Neural progenitor cell (in vitro differentiated cells): ENCODE measurements at regions not wholly inside any gene's neighbourhood (a gene's known extent, or its start where the extent isn't known, plus 50 kb on each side); places are given as distances from the start of the nearest gene placed in this dataset.

ENCODE experiments used
- DNase-seq: peaks from one replicate; pipeline ENCODE4 v3.0.0-alpha.2; 2016; ENCODE audit warnings: low spot score
- H2AFZ ChIP-seq: fragments of 200-600 bp; sonication (generic); replicated peaks from 2 replicates; pipeline ENCODE4 v1.6.1; 2016; ENCODE audit warnings: antibody characterized with exemption
- H3F3A ChIP-seq: fragments of 200-600 bp; sonication (generic); 2 replicates; pipeline ENCODE4 v1.6.1; 2016; ENCODE audit warnings: antibody characterized with exemption, low read depth
- H3K27ac ChIP-seq: fragments of 200-600 bp; sonication (generic); 2 replicates; pipeline ENCODE4 v1.5.1; 2016; ENCODE audit warnings: mild to moderate bottlenecking
- H3K27me3 ChIP-seq: fragments of 200-600 bp; sonication (generic); 2 replicates; pipeline ENCODE4 v1.6.1; 2016; ENCODE audit warnings: mild to moderate bottlenecking, moderate library complexity
- H3K36me3 ChIP-seq: fragments of 200-600 bp; sonication (generic); 2 replicates; pipeline ENCODE4 v1.5.1; 2016
- H3K4me1 ChIP-seq: fragments of 200-600 bp; sonication (generic); 2 replicates; pipeline ENCODE4 v1.6.1; 2016; ENCODE audit warnings: mixed run types
- H3K4me2 ChIP-seq: fragments of 200-600 bp; sonication (generic); 2 replicates; pipeline ENCODE4 v1.6.1; 2016
- H3K4me3 ChIP-seq: fragments of 200-600 bp; sonication (generic); 2 replicates; pipeline ENCODE4 v1.5.1; 2016
- H3K79me2 ChIP-seq: fragments of 200-600 bp; sonication (generic); 2 replicates; pipeline ENCODE4 v1.6.1; 2016; ENCODE audit warnings: low read depth
- H3K9ac ChIP-seq: fragments of 200-600 bp; sonication (generic); 2 replicates; pipeline ENCODE4 v1.6.1; 2016
- H3K9me3 ChIP-seq: fragments of 200-600 bp; sonication (generic); 2 replicates; pipeline ENCODE4 v1.5.1; 2016; ENCODE audit warnings: low read depth
- H4K20me1 ChIP-seq: fragments of 200-600 bp; sonication (generic); 2 replicates; pipeline ENCODE4 v1.6.1; 2016; ENCODE audit warnings: low read depth
- H3K27ac Mint-ChIP-seq: 3 replicates; pipeline ENCODE4 v1.8.0; 2021; ENCODE audit warnings: mixed read lengths
- H3K27me3 Mint-ChIP-seq: 2 replicates; pipeline ENCODE4 v1.8.0; 2022; ENCODE audit warnings: low read depth, mild to moderate bottlenecking, inconsistent platforms, moderate library complexity, mixed read lengths; ENCODE audit not compliant: insufficient read depth
- H3K36me3 Mint-ChIP-seq: 3 replicates; pipeline ENCODE4 v1.8.0; 2021; ENCODE audit warnings: mixed read lengths
- H3K4me1 Mint-ChIP-seq: 3 replicates; pipeline ENCODE4 v1.8.0; 2021; ENCODE audit warnings: mixed read lengths
- H3K4me3 Mint-ChIP-seq: 3 replicates; pipeline ENCODE4 v1.8.0; 2021; ENCODE audit warnings: mild to moderate bottlenecking, moderate library complexity, mixed read lengths
- H3K9me3 Mint-ChIP-seq: 3 replicates; pipeline ENCODE4 v1.8.0; 2020; ENCODE audit warnings: mixed read lengths
- CTCF ChIP-seq: fragments of 200-600 bp; sonication (generic); IDR thresholded peaks from 2 replicates; pipeline ENCODE4 v1.5.1; 2017; ENCODE audit warnings: antibody characterized with exemption, mild to moderate bottlenecking
- EZH2 ChIP-seq: fragments of 200-600 bp; sonication (generic); IDR thresholded peaks from 2 replicates; pipeline ENCODE4 v1.6.1; 2017; ENCODE audit warnings: antibody characterized with exemption, mild to moderate bottlenecking, moderate library complexity
- EZH2phosphoT487 ChIP-seq: fragments of 200-600 bp; sonication (generic); IDR thresholded peaks from 2 replicates; pipeline ENCODE4 v1.6.1; 2017; ENCODE audit warnings: antibody characterized with exemption

GRCh38 chr18:77755187-77755586 lies 505.5 kb downstream of the GALR1 start:
- peaks cover 9% of the 10 kb centered on the region for H3K4me1 Mint-ChIP-seq
- H3K4me1 ChIP-seq = peaks cover 12% of the 10 kb centered on the region
- no peak overlapping the region for H2AFZ ChIP-seq
- no peak for DNase-seq
- no peaks in the 10 kb centered on the region for H3K79me2 ChIP-seq
- H3K4me3 Mint-ChIP-seq = no peak overlapping the region
- no peak overlapping the region for H3K4me3 ChIP-seq
- no peaks in the 10 kb centered on the region for H4K20me1 ChIP-seq
- no peaks in the 10 kb centered on the region for H3K9me3 ChIP-seq
- H3K9me3 Mint-ChIP-seq = no peaks in the 10 kb centered on the region
- no peaks in the 10 kb centered on the region for H3K27me3 ChIP-seq
- no peaks in the 10 kb centered on the region for H3K27me3 Mint-ChIP-seq
- H3F3A ChIP-seq = no peaks in the 10 kb centered on the region
- H3K27ac Mint-ChIP-seq = no peak overlapping the region
- H3K27ac ChIP-seq = no peak overlapping the region
- no peak overlapping the region for H3K4me2 ChIP-seq
- H3K36me3 ChIP-seq = no peaks in the 10 kb centered on the region
- H3K9ac ChIP-seq = no peak overlapping the region
- H3K36me3 Mint-ChIP-seq = no peaks in the 10 kb centered on the region
- TF ChIP-seq EZH2 (no peak), EZH2phosphoT487 (no peak), CTCF (no peak)

GRCh38 chr18:77761332-77761731 lies 511.7 kb downstream of the GALR1 start:
- Histone ChIP-seq H3K4me1 (peaks cover 24% of the 10 kb centered on the region), H3K4me2 (no peak overlapping the region), H3K9ac (no peak overlapping the region), H3K36me3 (no peaks in the 10 kb centered on the region), H3K27ac (no peak overlapping the region), H3K4me3 (no peak overlapping the region), H3K9me3 (no peaks in the 10 kb centered on the region), H3K79me2 (no peaks in the 10 kb centered on the region), H3K27me3 (no peaks in the 10 kb centered on the region), H2AFZ (no peak overlapping the region), H3F3A (peaks cover 21% of the 10 kb centered on the region), H4K20me1 (no peaks in the 10 kb centered on the region)
- no peak for DNase-seq
- H3K4me3 Mint-ChIP-seq = peak overlapping the region; percentile 61
- H3K9me3 Mint-ChIP-seq = peaks cover 3% of the 10 kb centered on the region
- peaks cover 18% of the 10 kb centered on the region for H3K4me1 Mint-ChIP-seq
- H3K27ac Mint-ChIP-seq = no peak overlapping the region
- H3K27me3 Mint-ChIP-seq = peaks cover 6% of the 10 kb centered on the region
- no peak for TF ChIP-seq EZH2phosphoT487
- no peak for TF ChIP-seq CTCF
- no peak for TF ChIP-seq EZH2
- H3K36me3 Mint-ChIP-seq = no peaks in the 10 kb centered on the region

- H4K20me1 ChIP-seq = no peaks in the 10 kb centered on the region
- peak overlapping the region; percentile 38 for H3K4me3 ChIP-seq
- H3K9ac ChIP-seq = no peak overlapping the region
- no peak overlapping the region for H2AFZ ChIP-seq
- H3K27me3 ChIP-seq = no peaks in the 10 kb centered on the region
- H3K27me3 Mint-ChIP-seq = peaks cover 6% of the 10 kb centered on the region
- peaks cover 21% of the 10 kb centered on the region for H3F3A ChIP-seq
- no peak for DNase-seq
- peaks cover 3% of the 10 kb centered on the region for H3K9me3 Mint-ChIP-seq
- H3K4me2 ChIP-seq = peak overlapping the region; percentile 85
- no peaks in the 10 kb centered on the region for H3K9me3 ChIP-seq
- no peaks in the 10 kb centered on the region for H3K36me3 Mint-ChIP-seq
- no peak overlapping the region for H3K27ac Mint-ChIP-seq
- H3K79me2 ChIP-seq = no peaks in the 10 kb centered on the region
- no peak overlapping the region for H3K4me3 Mint-ChIP-seq
- H3K4me1 ChIP-seq = peaks cover 24% of the 10 kb centered on the region
- peaks cover 22% of the 10 kb centered on the region for H3K4me1 Mint-ChIP-seq
- no peaks in the 10 kb centered on the region for H3K36me3 ChIP-seq
- TF ChIP-seq EZH2 = no peak
- peak overlapping the region; percentile 0 for H3K27ac ChIP-seq
Observed at GRCh38 chr18:77762014-77762413, 512.4 kb downstream of the GALR1 start.

GRCh38 chr18:77762642-77763041 lies 513.0 kb downstream of the GALR1 start:
- Histone ChIP-seq H2AFZ (peak overlapping the region; percentile 98), H3K4me3 (peak overlapping the region; percentile 38), H3K79me2 (no peaks in the 10 kb centered on the region), H3K9me3 (no peaks in the 10 kb centered on the region), H3K27me3 (no peaks in the 10 kb centered on the region), H3K9ac (no peak overlapping the region), H3K36me3 (no peaks in the 10 kb centered on the region), H3K27ac (peak overlapping the region; percentile 0), H3K4me2 (peak overlapping the region; percentile 85), H4K20me1 (no peaks in the 10 kb centered on the region), H3F3A (peaks cover 21% of the 10 kb centered on the region), H3K4me1 (peaks cover 24% of the 10 kb centered on the region)
- Mint-ChIP-seq H3K27me3 (peaks cover 6% of the 10 kb centered on the region), H3K9me3 (peaks cover 3% of the 10 kb centered on the region), H3K4me3 (peak overlapping the region; percentile 85), H3K36me3 (no peaks in the 10 kb centered on the region), H3K4me1 (peaks cover 22% of the 10 kb centered on the region), H3K27ac (peak overlapping the region; percentile 89)
- TF ChIP-seq CTCF (no peak), EZH2phosphoT487 (no peak), EZH2 (no peak)
- DNase-seq = peak; percentile 75
